Tibial nerve (tissue), 3 donors: ENCODE measurements at regions not wholly inside any gene's neighbourhood (a gene's known extent, or its start where the extent isn't known, plus 50 kb on each side); places are given as distances from the start of the nearest gene placed in this dataset.

Experiments
- CTCF ChIP-seq, 5 experiments: fragments of 200-600 bp in 3 of 5; fragments of 450-650 bp in 2 of 5; sonication (generic) in 3 of 5; IDR thresholded peaks; one replicate each; pipeline ENCODE4 v1.5.1; 2016 to 2019; ENCODE audit warnings: antibody characterized with exemption in 5 of 5, mild to moderate bottlenecking in 3 of 5, moderate library complexity in 2 of 5
- POLR2A ChIP-seq, 2 donors: fragments of 450-650 bp; IDR thresholded peaks; one replicate each; pipeline ENCODE4 v1.6.1; 2017; ENCODE audit warnings: antibody characterized with exemption in 2 of 2, mild to moderate bottlenecking in 2 of 2, moderate library complexity in 2 of 2

- TF ChIP-seq POLR2A (IDR thresholded peaks at IDR 0.05), result no peak
- no peak for TF ChIP-seq CTCF (IDR thresholded peaks at IDR 0.05)
These were observed 985.1 kb downstream of the CDH11 start for GRCh38 chr16:64136743-64137142.
